ENCODE measurements at regions not wholly inside any gene's neighbourhood (a gene's known extent, or its start where the extent isn't known, plus 50 kb on each side); places are given as distances from the start of the nearest gene placed in this dataset.
A peak's percentile ranks its signal among the peaks of the same experiment; 100 is the strongest.

DNA sequence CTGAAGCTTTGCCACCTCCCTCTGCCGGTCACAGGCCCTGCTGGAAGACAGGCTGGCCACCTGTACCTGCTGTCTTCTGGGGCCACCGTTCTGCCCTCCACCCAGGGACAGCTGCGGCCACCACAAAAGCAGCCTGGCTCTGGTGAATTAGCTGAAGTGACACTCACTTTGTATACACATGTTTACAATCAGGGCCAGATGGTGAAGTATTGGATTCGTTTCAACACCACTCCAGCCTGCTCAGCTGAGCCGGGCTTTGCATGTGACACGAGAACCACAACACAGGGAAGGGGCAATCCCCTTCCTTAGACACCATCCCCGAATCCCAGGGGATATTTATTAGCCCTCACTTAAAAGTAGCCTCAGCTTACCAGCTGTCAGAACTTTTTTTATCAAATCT, 191.5 kb upstream of the RPL38 start:
- no peak for DNase-seq (ENCODE audit: low spot score)

GRCh38 chr17:74012465-74012864, 191.0 kb upstream of the RPL38 start:
- DNase-seq (ENCODE audit: low spot score), result no peak

- no peak for DNase-seq (ENCODE audit: low spot score)
These were observed 188.2 kb upstream of the RPL38 start for GRCh38 chr17:74015316-74015715.

DNA sequence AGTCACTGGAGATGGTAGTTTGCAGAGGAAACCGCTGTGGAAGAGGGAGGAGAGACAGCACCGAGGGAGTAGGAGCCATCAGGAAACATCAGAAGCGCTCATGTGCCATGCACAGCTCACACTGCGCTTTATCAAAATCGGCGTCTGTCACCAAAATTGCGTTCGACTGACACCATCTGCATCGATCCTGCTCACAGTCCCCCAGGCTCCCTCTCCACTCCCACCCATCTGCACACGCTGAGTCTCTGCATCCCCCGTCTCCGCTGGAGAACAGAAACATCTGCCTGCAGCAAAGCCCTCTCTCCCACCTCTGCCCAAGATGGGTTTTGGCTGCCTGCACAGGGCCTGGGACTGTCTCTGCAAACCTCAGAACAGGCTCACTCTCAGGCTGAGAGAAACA, 187.5 kb upstream of the RPL38 start:
- DNase-seq (ENCODE audit: low spot score), result no peak

DNA sequence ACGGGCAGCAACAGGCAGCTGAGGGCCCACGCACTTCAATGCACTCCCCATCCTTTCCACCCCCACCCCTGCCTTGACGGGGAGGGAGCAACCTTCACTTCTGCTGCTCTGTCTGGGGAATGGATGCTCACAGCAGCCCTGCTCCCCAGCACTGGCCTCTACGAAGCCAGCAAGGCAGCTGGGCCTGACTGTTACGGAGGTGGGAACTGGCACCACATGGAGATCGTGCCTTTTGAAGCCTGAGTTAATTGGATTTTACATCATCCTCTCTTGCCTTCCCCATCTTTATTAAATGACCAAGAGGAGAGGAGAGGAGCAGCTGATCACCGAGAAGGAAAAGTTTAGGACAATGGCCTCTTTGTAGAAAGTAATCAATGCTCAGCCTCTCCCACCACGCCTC, 187.0 kb upstream of the RPL38 start:
- DNase-seq (ENCODE audit: low spot score), result no peak

GRCh38 chr17:74017466-74017865, 186.0 kb upstream of the RPL38 start:
- DNase-seq (ENCODE audit: low spot score), result no peak

DNA sequence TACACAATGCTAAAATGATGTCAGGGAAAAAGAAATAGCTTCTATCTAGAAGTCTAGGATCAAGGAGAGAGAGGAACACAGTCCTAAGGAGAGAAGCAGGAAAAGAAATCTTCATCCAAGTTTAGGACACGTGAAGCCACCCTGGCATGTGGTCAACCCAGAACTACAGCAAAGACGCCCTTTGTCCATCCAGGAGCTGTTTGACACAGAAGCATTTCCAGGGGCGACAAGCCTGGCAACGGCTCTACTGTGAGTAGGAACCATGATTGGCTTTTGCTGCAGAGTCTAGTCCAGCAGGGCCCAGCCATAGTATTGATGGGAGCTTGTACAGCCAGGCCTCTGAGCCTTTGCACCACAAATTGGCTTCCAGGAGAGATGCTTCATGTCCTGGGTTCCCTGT, 185.4 kb upstream of the RPL38 start:
- no peak for DNase-seq (ENCODE audit: low spot score)

- no peak for DNase-seq (ENCODE audit: low spot score)
These were observed 184.2 kb upstream of the RPL38 start for GRCh38 chr17:74019271-74019670.

DNA sequence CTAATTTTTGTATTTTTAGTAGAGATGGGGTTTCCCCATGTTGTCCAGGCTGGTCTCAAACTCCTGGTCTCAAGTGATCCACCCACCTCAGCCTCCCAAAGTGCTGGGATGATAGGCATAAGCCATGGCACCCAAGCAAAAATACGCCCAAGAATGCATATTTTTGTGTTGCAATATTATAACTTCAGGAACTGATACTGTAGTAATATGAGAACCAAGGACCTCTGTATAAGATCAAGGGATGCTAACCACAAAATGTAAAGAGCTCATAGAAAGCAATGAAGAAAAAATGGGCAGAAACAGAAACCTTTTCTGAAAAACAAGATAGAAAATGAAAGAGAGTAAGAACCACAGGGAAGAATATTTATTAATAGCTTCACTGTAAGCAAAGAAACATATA, 183.6 kb upstream of the RPL38 start:
- no peak for DNase-seq (ENCODE audit: low spot score)

- DNase-seq (ENCODE audit: low spot score), result no peak
These were observed 183.0 kb upstream of the RPL38 start for GRCh38 chr17:74020522-74020921.

DNA sequence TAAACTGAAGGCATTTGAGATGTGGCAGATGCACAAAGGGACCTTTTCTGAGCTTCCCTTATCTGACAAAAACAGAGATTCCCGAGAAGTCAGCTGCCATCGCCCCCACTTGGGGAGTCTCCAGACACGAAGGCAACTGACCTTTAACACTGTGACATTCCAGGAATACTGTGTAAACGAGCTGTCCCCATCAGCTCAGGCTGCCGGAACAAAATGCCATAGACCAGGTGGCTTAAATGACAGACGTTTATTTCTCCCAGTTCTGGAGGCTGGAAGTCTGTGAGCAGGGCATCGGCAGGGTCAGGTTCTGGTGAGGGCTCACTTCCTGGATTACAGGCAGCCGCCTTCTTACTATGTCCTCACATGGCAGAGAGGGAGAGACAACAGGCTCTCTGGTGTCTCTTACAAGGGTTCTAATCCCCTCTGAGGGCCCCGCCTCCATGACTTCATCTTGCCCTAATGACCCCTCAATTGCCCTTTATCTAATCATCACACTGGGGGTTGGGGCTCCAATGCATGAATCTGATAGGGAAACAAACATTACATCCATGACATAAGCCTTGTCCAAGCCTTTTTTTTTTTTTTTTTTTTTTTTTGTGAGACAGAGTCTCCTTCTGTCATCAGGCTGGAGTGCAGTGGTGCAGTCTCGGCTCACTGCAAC, 178.5 kb upstream of the RPL38 start:
- DNase-seq (ENCODE audit: low spot score), result no peak

- no peak for DNase-seq (ENCODE audit: low spot score)
These were observed 176.0 kb upstream of the RPL38 start for GRCh38 chr17:74027444-74027843.

DNA sequence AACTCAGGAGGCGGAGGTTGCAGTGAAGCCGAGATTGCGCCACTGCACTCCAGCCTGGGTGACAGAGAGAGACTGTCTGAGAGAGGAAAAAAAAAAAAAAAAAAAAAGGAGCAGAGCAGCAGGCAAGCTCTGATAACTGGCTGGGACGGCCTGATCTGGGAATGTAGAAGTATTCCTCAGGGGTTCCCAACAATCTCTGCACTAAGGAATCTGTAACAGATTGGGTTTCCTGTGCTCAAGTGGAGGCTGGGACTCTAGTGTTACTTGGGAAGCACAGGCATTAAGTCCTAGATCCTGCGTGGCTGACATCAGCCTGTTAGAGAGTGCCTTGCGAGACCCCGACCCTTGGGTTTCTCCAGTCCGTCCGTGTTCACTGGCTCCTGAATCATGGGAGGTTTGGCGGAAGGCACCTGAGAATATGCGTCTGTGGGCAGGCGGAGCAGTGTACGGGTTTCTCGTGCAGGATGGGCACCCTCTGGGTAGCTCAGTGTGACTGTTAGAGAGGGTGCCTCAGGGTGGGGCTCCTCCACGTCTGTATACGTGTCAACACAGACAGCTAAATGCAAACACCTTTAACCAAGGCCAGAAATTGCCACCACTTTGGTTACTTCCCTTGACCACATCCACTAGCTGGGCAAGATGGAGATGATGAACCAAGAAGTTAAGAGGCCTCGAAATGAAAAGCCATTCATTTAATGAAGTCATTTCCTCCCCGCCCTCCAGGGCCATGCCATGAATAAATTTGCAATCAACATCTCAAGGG, 174.9 kb upstream of the RPL38 start:
- no peak for DNase-seq (ENCODE audit: low spot score)

- DNase-seq (ENCODE audit: low spot score), result no peak
These were observed 172.0 kb upstream of the RPL38 start for GRCh38 chr17:74031316-74032090.

DNA sequence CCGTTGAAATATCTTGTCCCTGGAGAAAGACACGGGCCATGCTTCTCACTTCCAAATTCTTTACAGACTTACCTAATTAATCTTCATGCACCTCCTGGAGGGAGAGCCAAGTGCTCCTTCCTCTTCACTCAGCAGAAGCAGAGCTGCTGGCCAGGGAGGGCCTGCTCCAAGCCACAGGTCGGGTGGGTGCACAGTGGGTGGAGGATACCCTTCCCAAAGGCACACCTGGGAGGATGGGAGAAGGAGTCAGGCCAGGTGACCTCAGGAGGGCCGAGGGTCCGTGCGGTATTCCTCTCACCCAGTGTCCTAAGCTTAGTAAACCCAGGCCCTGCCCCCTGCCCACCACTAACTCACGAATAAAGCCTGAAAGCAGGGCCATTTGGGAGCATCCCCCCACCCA, 171.3 kb upstream of the RPL38 start:
- DNase-seq (ENCODE audit: low spot score), result no peak

GRCh38 chr17:74037320-74037719, 166.2 kb upstream of the RPL38 start:
- no peak for DNase-seq (ENCODE audit: low spot score)

- no peak for DNase-seq (ENCODE audit: low spot score)
These were observed 163.2 kb upstream of the RPL38 start for GRCh38 chr17:74040291-74040690.

DNA sequence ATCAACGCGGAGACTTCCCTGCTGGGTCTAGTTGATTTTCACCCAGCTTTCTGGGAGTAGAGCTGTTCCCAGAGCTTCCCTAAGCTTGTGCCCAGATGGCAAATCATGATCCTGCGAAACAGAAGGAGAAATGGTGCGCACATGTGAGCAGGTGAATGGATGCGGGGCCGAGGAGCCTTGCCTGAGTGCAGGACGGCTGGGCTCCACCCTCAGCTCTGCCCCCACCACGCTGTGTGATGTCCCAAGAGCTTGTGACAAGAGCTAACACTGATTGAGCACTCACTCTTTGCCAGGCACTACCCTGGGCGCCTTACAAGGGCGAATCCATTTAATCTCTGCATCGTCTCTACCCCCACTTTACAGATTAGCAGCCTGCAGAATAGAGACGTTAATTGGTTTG, 162.7 kb upstream of the RPL38 start:
- no peak for DNase-seq (ENCODE audit: low spot score)

DNA sequence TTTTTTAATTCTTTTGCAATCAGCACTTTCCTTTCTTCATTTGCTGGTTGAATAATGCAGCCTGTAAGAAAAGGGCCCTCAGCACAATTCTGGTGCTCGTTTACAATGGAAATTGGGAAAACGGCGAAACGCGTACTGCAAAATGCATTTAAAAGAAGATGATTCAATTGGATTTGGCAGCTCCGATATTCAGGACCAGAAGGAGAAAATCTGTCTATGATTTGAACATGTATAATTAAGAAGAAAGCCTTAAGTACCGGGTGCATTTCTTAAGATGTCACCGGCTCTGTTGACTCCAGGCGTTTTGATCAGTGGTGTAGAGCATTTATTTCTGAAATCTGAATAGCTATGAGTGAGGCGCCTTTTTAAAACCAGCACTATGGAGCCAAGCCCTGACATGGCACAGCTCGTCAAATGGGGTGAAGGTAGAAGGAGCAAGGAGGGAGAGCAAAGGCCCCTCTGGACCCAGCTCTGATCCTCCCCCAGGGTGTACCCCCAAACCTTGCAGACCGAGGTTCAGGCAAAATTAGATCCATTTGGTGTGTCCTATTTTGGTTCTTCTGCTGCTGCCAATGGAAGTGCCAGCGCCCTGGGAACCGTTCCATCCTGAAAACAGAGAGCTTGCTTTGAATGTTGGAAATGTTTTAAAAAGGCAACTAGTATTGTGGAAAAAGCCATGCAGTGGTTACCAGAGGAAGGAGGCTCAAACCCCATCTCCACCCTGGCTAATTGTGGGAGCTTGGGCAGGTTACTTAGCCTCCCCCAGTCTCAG, 161.4 kb upstream of the RPL38 start:
- no peak for DNase-seq (ENCODE audit: low spot score)

GRCh38 chr17:74042744-74043486, 160.6 kb upstream of the RPL38 start:
- peak; percentile 74 for DNase-seq (ENCODE audit: low spot score)

DNA sequence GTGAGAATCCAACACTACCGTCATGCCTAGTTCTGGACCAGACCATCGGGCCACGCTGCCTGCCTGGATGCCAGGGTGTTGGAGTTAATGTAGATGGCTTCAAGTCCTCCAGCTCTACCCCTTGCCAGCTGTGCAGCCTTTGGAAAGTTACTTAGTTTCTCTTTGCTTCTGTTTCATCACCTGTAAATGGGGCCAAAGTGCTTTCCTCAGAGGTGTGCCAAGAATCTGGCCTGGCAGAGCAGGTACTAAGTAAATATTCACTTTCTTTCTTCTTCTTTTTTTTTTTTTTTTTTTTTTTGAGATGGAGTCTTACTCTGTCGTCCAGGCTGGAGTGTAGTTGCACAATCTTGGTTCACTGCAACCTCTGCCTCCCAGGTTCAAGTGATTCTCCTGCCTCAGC, 159.5 kb upstream of the RPL38 start:
- DNase-seq (ENCODE audit: low spot score), result no peak
